ENCODE measurements at regions not wholly inside any gene's neighbourhood (a gene's known extent, or its start where the extent isn't known, plus 50 kb on each side); places are given as distances from the start of the nearest gene placed in this dataset.

- TF ChIP-seq CTCF (conservative IDR thresholded peaks at IDR 0.05; ENCODE audit: low read depth, low read length) (no peak), SMC3 (IDR thresholded peaks at IDR 0.05; ENCODE audit: low read depth, low read length) (no peak), USF2 (IDR thresholded peaks at IDR 0.05; ENCODE audit: low read depth, low read length) (no peak), POLR2A (IDR thresholded peaks at IDR 0.05; ENCODE audit: low read depth, low read length) (no peak), RFX5 (IDR thresholded peaks at IDR 0.05; ENCODE audit: low read depth, low read length) (no peak), CHD1 (IDR thresholded peaks at IDR 0.05; ENCODE audit: low read depth, low read length) (no peak), MXI1 (IDR thresholded peaks at IDR 0.05; ENCODE audit: borderline replicate concordance, low read depth, low read length) (no peak), MAZ (IDR thresholded peaks at IDR 0.05; ENCODE audit: borderline replicate concordance, low read depth, low read length) (no peak), MAFK (IDR thresholded peaks at IDR 0.05; ENCODE audit: low read depth, low read length) (no peak), NFE2L2 (IDR thresholded peaks at IDR 0.05; ENCODE audit: low read depth, low read length) (no peak)
Measured at GRCh38 chr7:136186281-136186680, 209.1 kb upstream of the MTPN start.
